SK-N-SH (cell line): ENCODE measurements at regions not wholly inside any gene's neighbourhood (a gene's known extent, or its start where the extent isn't known, plus 50 kb on each side); places are given as distances from the start of the nearest gene placed in this dataset.

Experiments
- EZH2phosphoT487 ChIP-seq: fragments of 200-600 bp; sonication (generic); IDR thresholded peaks from 2 replicates; pipeline ENCODE4 v1.6.1; 2017; ENCODE audit warnings: low read depth, mixed run types, mild to moderate bottlenecking, antibody characterized with exemption, moderate library complexity, borderline replicate concordance
- TF ChIP-seq, protein P1 (sequence below): fragments of 200-600 bp; sonication (generic); IDR thresholded peaks from 2 replicates; pipeline ENCODE4 v1.6.1; 2017; ENCODE audit warnings: antibody characterized with exemption, mild to moderate bottlenecking, moderate library complexity

DNA sequence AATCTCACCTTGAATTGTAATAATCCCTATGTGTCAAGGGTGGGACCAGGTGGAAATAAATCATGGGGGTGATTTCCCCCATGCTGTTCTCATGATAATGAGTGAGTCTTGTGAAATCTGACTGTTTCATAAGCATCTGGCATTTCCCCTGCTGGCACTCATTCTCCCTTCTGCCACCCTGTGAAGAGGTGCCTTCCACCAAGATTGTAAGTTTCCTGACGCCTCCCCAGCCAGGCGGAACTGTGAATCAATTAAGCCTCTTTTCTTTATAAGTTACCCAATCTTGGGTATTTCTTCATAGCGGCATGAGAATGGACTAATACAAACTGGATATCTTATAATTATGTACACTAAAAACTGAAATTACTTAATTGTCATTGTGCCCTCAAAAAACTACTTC lies 189.2 kb upstream of the API5 start:
- TF ChIP-seq EZH2phosphoT487: no peak
- TF ChIP-seq, protein P1, sequence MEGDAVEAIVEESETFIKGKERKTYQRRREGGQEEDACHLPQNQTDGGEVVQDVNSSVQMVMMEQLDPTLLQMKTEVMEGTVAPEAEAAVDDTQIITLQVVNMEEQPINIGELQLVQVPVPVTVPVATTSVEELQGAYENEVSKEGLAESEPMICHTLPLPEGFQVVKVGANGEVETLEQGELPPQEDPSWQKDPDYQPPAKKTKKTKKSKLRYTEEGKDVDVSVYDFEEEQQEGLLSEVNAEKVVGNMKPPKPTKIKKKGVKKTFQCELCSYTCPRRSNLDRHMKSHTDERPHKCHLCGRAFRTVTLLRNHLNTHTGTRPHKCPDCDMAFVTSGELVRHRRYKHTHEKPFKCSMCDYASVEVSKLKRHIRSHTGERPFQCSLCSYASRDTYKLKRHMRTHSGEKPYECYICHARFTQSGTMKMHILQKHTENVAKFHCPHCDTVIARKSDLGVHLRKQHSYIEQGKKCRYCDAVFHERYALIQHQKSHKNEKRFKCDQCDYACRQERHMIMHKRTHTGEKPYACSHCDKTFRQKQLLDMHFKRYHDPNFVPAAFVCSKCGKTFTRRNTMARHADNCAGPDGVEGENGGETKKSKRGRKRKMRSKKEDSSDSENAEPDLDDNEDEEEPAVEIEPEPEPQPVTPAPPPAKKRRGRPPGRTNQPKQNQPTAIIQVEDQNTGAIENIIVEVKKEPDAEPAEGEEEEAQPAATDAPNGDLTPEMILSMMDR: no peak
